NOMO-1 (cell line): ENCODE measurements at regions not wholly inside any gene's neighbourhood (a gene's known extent, or its start where the extent isn't known, plus 50 kb on each side); places are given as distances from the start of the nearest gene placed in this dataset.
A peak's percentile ranks its signal among the peaks of the same experiment; 100 is the strongest.
"Not testable (repeated sequence)": the region's sequence is repeated elsewhere in the genome, so short reads cannot be mapped to it uniquely, and the experiment has no call there.

ENCODE experiments used
- DNase-seq, 2 experiments: peaks; one replicate each; lab custom pipeline; 2025; ENCODE audit not compliant: unreplicated experiment in 2 of 2; lab: John Stamatoyannopoulos, UW

DNA sequence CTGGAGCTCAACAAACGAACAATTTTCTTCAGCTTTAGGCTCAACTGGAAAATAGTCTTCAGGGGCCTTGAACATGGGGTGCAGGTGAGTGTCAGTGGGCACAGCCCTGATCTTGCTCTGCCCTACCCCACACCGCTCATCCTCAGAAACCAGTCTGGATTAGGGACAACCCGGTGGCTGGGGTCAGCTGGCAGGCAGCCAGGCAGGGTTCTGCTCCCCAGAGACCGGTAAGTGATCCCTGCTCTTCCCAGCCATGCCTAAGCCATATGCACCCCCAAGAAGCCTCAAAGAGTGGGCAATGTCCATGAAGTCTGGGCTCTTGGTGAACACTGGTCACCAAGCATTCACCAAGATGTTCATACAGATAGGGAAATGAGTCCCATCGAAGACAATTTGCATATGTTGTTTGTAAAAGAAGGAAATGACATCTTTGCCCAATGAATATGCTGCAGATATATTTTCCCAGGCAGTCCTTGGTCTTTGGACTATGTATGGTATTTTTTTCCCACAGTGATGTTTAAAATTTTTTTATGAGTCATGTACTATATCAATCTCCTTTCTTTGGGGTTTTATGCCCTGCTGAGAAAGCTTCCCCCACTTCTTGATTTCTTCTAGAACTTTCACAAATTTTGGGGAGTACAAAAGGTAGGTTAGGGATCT, 63.9 kb upstream of the VASH1 start:
- no peak for DNase-seq

- no peak for DNase-seq
These were observed 63.1 kb upstream of the VASH1 start for GRCh38 chr14:76698191-76698590.

DNA sequence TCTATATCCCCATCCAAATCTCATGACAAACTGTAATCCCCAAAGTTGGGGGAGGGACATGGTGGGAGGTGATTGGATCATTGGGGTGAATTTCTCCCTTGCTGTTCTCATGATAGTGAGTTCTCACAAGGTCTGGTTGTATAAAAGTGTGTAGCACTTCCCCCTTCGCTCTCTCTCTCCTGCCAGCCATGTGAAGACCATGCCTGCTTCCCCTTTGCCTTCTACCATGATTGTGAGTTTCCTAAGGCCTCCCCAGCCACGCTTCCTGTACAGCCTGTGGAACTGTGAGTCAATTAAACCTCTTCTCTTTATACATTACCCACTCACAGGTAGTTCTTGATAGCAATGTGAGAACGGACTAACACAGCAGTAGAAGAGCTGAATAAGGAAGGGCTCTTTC, 62.6 kb upstream of the VASH1 start:
- peak; percentile 2 to 12 for DNase-seq

- no peak for DNase-seq
These were observed 61.9 kb upstream of the VASH1 start for GRCh38 chr14:76699209-76699938.

- no peak for DNase-seq
These were observed 61.2 kb upstream of the VASH1 start for GRCh38 chr14:76699939-76700590.

- no peak for DNase-seq
These were observed 59.8 kb upstream of the VASH1 start for GRCh38 chr14:76701436-76701835.

GRCh38 chr14:76701981-76702380, 59.3 kb upstream of the VASH1 start:
- DNase-seq: no peak

DNA sequence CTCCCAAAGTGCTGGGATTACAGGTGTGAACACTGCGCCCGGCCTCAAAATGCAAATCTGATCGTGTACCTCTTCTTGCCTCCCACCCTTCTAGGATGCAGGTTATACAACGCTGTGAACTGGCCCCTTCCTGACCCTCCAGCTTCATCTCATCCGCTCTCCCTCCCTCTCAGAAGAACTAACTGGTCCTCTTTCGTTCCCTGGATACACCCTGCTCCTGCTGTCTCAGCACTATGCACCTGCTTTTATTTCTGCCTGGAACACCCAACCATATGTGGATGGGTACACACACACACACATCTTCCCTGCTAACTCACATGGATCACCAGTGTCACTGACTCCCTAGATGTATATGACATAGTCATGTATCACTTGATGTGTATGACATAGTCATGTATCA, 56.1 kb upstream of the VASH1 start:
- no peak for DNase-seq

GRCh38 chr14:76706207-76706606, 55.1 kb upstream of the VASH1 start:
- DNase-seq: not testable (repeated sequence)

GRCh38 chr14:76706811-76707210, 54.5 kb upstream of the VASH1 start:
- DNase-seq: no peak

GRCh38 chr14:76708028-76708427, 53.2 kb upstream of the VASH1 start:
- no peak for DNase-seq

DNA sequence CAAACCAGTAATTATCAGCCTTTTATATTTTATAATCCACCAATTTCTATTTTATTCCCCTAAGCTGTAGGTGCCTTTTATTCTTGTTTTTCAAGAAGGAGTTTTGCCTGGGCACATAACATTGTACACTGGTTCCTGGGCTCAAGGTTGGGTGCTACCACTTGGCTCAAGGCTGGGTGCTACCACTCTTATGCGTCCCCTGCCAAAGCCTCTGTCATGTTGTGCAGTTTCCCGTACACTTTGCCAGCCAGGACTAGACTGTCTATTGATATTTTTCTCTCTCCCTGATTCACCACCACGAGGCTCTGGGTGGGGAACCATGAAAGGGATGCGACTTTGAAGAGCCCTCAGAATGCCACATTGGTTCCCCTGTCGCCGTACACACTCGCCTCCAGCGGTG, 52.5 kb upstream of the VASH1 start:
- DNase-seq: no peak

GRCh38 chr14:76710056-76711010, 50.9 kb upstream of the VASH1 start:
- DNase-seq: peak; percentile 54 to 59
